Body of pancreas (tissue), 4 donors: ENCODE measurements at regions not wholly inside any gene's neighbourhood (a gene's known extent, or its start where the extent isn't known, plus 50 kb on each side); places are given as distances from the start of the nearest gene placed in this dataset.

Source experiments
- ATAC-seq: fragments of 150-250 bp; one replicate; pipeline ENCODE4 v1.9.1; 2016
- DNase-seq, 4 donors: peaks; one replicate each; pipeline ENCODE4 v3.0.0-alpha.2; 2019
- H3K27ac ChIP-seq, 4 donors: fragments of 200-600 bp; sonication (generic); 1 replicate in 3 of 4; 2 replicates in 1 of 4; pipeline versions ENCODE4 v1.5.1 to v1.6.1; 2016 to 2019; ENCODE audit warnings: mild to moderate bottlenecking in 1 of 4, mixed read lengths in 1 of 4, moderate library complexity in 1 of 4
- H3K27me3 ChIP-seq, 2 donors: fragments of 200-600 bp; sonication (generic); one replicate each; pipeline ENCODE4 v1.6.0; 2016; ENCODE audit warnings: mild to moderate bottlenecking in 1 of 2
- H3K36me3 ChIP-seq, 2 donors: fragments of 200-600 bp; sonication (generic); replicated peaks in 1 of 2; 2 replicates each; pipeline ENCODE4 v1.5.1; 2016; ENCODE audit warnings: low read depth in 2 of 2; ENCODE audit not compliant: insufficient read depth in 1 of 2
- H3K4me1 ChIP-seq: fragments of 200-600 bp; sonication (generic); one replicate; pipeline ENCODE4 v1.6.0; 2016
- H3K4me3 ChIP-seq, 2 donors: fragments of 200-600 bp; sonication (generic); 1 replicate in 1 of 2; 2 replicates in 1 of 2; pipeline ENCODE4 v1.5.1; 2016 to 2019
- H3K9me3 ChIP-seq, 3 donors: fragments of 200-600 bp; sonication (generic); 1 replicate in 2 of 3; 2 replicates in 1 of 3; pipeline ENCODE4 v1.5.1; 2016
- POLR2A ChIP-seq, 3 donors: fragments of 450-650 bp; IDR thresholded peaks; one replicate each; pipeline ENCODE4 v1.6.1; 2016; ENCODE audit warnings: antibody characterized with exemption in 3 of 3, mild to moderate bottlenecking in 2 of 3
- WGBS, 2 donors: methylation state at CpG; one replicate each; pipeline ENCODE4 v1.1.5; 2017; 5-methylcytosine and 5-hydroxymethylcytosine counted together
- intact Hi-C: fragments of 100-400 bp; cut with DNase I; formaldehyde crosslinking; loops from one replicate; pipeline ENCODE4 v1.15.1; 2023
- TF ChIP-seq, protein P1 (sequence below), 7 experiments: fragments of 450-650 bp in 4 of 7; fragments of 200-600 bp in 3 of 7; sonication (generic) in 3 of 7; IDR thresholded peaks; one replicate each; pipeline ENCODE4 v1.5.1; 2016 to 2019; ENCODE audit warnings: antibody characterized with exemption in 7 of 7

- intact Hi-C loops = no loop called here
- Histone ChIP-seq H3K36me3 (no peaks in the 10 kb centered on the region), H3K9me3 (no peaks in the 10 kb centered on the region), H3K4me1 (no peaks in the 10 kb centered on the region), H3K27ac (no peak overlapping the region), H3K27me3 (no peaks in the 10 kb centered on the region), H3K4me3 (no peak overlapping the region)
- DNase-seq (no peak), ATAC-seq (no peak)
- 65 to 74% methylated on average over 5 of the region's 5 CpGs for WGBS, 2 donors
- TF ChIP-seq, protein P1, sequence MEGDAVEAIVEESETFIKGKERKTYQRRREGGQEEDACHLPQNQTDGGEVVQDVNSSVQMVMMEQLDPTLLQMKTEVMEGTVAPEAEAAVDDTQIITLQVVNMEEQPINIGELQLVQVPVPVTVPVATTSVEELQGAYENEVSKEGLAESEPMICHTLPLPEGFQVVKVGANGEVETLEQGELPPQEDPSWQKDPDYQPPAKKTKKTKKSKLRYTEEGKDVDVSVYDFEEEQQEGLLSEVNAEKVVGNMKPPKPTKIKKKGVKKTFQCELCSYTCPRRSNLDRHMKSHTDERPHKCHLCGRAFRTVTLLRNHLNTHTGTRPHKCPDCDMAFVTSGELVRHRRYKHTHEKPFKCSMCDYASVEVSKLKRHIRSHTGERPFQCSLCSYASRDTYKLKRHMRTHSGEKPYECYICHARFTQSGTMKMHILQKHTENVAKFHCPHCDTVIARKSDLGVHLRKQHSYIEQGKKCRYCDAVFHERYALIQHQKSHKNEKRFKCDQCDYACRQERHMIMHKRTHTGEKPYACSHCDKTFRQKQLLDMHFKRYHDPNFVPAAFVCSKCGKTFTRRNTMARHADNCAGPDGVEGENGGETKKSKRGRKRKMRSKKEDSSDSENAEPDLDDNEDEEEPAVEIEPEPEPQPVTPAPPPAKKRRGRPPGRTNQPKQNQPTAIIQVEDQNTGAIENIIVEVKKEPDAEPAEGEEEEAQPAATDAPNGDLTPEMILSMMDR (IDR thresholded peaks at IDR 0.05) = no peak
- TF ChIP-seq POLR2A (IDR thresholded peaks at IDR 0.05) = no peak
Observed at GRCh38 chr11:70720281-70720680, 322.0 kb downstream of the CTTN start.

GRCh38 chr11:70721006-70721405 is 322.7 kb downstream of the CTTN start:
- DNase-seq (no peak), ATAC-seq (no peak)
- H3K27me3 ChIP-seq = no peaks in the 10 kb centered on the region
- TF ChIP-seq, protein P1 (IDR thresholded peaks at IDR 0.05) = no peak
- no peak for TF ChIP-seq POLR2A (IDR thresholded peaks at IDR 0.05)
- no peak overlapping the region for H3K27ac ChIP-seq
- no peaks in the 10 kb centered on the region for H3K4me1 ChIP-seq
- H3K36me3 ChIP-seq = no peaks in the 10 kb centered on the region
- intact Hi-C loops = no loop called here
- no peak overlapping the region for H3K4me3 ChIP-seq
- H3K9me3 ChIP-seq = no peaks in the 10 kb centered on the region
- 84 to 87% methylated on average over 12 of the region's 12 CpGs for WGBS, 2 donors

- DNase-seq (no peak), ATAC-seq (no peak)
- TF ChIP-seq POLR2A (IDR thresholded peaks at IDR 0.05) = no peak
- TF ChIP-seq, protein P1 (IDR thresholded peaks at IDR 0.05) = no peak
- intact Hi-C loops = no loop called here
- Histone ChIP-seq H3K4me3 (no peak overlapping the region), H3K4me1 (no peaks in the 10 kb centered on the region), H3K9me3 (no peaks in the 10 kb centered on the region), H3K27me3 (no peaks in the 10 kb centered on the region), H3K27ac (no peak overlapping the region), H3K36me3 (no peaks in the 10 kb centered on the region)
- WGBS, 2 donors = 88 to 99% methylated on average over 9 to 10 of the region's 10 CpGs
Observed at GRCh38 chr11:70725278-70725677, 326.9 kb downstream of the CTTN start.

- H3K4me1 ChIP-seq = no peaks in the 10 kb centered on the region
- H3K9me3 ChIP-seq = no peaks in the 10 kb centered on the region
- intact Hi-C loops = no loop called here
- no peaks in the 10 kb centered on the region for H3K27me3 ChIP-seq
- DNase-seq = no peak
- H3K36me3 ChIP-seq = no peaks in the 10 kb centered on the region
- H3K27ac ChIP-seq = no peak overlapping the region
- no peak for ATAC-seq
- no peak overlapping the region for H3K4me3 ChIP-seq
- TF ChIP-seq, protein P1 (IDR thresholded peaks at IDR 0.05) = no peak
- TF ChIP-seq POLR2A (IDR thresholded peaks at IDR 0.05) = no peak
- 85 to 95% methylated on average over 7 of the region's 7 CpGs for WGBS, 2 donors
Observed at GRCh38 chr11:70725739-70726138, 327.4 kb downstream of the CTTN start.

DNA sequence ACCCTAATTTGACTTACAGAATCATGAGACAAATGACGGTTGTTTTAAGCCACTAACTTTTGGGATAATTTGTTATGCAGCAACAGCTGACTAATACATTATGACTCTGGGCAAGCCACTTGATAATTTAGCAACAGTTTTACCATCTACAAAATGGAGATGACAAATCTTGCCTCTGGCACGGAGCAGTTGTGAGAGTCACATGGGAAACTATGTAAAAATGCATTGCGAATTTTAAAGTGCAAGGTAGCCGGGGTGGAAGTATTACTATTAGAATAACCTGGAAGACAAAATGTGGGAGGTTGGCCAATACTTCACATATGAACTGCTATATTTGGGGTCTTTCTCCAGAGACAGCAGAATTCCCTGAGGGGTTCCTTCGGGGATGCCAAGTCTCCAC is 328.7 kb downstream of the CTTN start:
- TF ChIP-seq POLR2A (IDR thresholded peaks at IDR 0.05) = no peak
- TF ChIP-seq, protein P1 (IDR thresholded peaks at IDR 0.05) = no peak
- no peaks in the 10 kb centered on the region for H3K36me3 ChIP-seq
- H3K27ac ChIP-seq = no peak overlapping the region
- H3K27me3 ChIP-seq = no peaks in the 10 kb centered on the region
- intact Hi-C loops = no loop called here
- H3K4me3 ChIP-seq = no peak overlapping the region
- no peaks in the 10 kb centered on the region for H3K4me1 ChIP-seq
- no peaks in the 10 kb centered on the region for H3K9me3 ChIP-seq
- ATAC-seq (no peak), DNase-seq (no peak)
- 93% methylated on average over 5 of the region's 5 CpGs for WGBS, 2 donors
